NCI-H1930 (cell line): ENCODE measurements at regions not wholly inside any gene's neighbourhood (a gene's known extent, or its start where the extent isn't known, plus 50 kb on each side); places are given as distances from the start of the nearest gene placed in this dataset.

Experiments
- DNase-seq, 2 experiments: peaks; one replicate each; lab custom pipeline; 2025; lab: John Stamatoyannopoulos, UW

DNA sequence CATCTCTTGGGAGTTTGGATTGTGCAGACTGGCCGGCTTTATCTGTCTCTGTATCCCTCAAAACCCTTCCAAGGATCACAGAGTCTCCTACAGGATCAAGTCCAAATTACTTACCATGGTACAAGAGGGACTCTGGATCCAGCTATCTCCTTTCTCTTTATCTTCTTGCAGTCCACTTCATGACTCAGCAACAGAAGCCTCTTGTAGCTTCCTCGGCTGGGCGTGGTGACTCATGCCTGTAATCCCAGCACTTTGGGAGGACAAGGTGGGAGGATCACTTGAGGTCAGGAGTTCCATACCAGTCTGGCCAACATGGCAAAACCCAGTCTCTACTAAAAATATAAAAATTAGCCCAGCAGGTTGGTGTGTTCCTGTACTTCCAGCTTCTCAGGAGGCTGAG, 189.7 kb downstream of the BCAT1 start:
- DNase-seq = no peak

DNA sequence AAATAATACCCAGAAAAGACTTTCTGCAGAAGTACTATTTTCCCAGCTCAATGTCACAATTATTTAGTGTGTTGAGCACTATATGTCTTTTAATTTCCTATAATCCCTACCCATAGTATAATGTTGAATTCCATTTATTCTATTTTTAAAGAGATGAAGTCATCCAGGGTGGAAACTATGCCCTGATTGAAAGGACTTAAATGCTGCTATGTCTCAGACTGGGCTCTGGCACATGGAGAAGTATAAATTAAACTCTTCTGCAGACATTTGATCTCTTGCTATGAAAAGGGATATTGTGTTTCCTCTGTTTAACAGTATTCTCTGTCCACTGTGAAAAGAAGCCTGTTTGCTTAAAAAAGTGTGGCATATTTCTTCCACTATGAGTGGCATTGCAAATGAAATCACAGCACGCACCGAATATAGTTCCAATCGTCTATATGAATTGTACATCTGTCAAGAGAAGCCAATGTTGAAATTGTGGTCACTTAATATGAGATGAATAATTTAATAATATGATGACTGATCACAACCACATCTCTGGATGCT, 192.3 kb downstream of the BCAT1 start:
- DNase-seq = no peak

DNA sequence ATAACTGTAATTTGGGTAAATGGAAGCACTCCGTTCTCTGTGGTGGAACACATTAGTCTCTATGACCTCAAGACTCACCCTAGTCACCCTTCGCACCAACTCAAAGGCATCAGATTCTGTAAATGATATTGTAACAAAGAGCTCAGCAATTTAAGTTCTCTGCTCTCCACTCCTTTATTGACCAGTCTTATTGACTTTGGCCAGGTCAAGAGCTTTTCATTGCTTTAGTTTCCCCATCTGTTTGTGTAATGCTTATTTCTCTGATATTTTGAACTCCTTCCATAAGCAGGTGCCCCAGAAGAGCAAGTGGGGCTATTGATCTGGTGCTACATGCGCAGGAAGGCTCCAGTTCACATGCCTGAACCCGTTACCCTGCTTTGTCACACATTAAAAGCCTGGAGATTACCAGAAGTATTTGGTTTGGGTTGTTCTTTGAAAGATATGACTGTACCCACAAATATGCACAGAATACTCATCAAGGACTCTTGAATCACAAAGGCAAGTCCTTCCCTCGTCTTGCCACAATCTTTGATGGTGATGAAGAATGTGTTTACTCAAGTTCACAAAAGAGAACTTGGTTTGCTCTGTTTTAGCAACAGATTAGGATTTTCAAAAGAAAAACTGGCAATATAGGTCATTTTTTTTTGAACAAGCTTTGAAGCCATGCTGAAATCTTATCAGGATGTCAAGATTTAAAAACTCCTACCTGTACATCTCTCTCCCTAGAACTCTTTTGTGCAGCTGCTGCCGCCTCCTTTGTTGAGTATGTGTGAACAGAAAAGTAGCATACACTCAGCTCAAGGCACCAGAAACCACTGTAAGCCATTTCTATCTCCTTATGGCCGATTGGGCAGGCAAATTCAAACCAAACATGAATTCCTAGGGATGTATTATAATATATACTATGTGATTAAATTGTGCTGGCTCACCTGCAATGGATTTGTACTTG, 193.9 kb downstream of the BCAT1 start:
- no peak for DNase-seq

DNA sequence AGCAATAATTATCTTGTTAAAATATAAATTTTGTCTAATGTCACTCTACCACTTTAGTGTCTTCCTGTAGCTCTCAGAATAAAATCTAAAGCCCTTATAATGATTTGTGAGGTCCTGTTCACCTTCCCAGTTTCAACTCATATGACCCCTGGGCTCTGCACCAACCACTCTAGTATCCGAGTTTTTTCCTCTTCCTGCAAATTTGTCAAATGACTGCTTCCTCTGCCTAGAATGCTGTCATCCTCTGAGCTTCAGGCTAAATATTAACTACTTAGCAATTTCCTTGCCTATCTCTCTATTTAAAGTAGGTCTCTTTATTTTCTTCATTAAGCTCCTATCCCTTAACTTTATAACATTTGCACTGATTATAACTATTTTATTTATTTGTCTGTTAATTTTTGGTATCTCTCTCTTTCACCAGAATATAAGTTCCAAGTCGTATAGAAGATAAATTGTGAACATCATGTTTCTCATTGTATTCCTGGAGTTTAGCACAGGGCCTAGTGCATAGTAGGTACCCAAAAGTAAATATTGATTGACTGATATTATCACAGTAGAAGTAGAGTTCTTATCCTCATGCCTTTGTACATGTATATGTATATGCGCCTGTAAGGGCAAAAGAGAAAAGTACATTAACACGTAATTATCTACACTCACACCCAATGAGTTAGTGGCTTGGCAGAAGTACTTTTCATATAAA, 196.0 kb downstream of the BCAT1 start:
- no peak for DNase-seq

DNA sequence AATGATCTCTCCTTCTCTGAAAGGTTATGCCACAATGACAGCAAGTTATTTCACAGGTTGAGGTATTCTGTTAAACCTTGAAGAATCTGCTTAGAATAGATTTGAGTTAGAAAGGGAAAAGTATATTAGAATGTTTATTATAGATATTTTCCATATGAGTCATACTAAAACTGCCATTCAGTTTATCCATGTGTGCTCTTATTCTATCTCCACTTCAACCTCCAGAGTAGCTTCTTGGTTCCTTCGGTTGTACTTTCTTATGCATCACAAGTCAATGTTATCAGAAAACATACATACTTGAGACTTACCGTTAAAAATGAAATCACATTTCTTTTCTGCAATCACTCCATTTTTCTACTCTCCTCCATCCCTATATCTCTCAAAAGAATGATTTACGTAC, 197.7 kb downstream of the BCAT1 start:
- no peak for DNase-seq

DNA sequence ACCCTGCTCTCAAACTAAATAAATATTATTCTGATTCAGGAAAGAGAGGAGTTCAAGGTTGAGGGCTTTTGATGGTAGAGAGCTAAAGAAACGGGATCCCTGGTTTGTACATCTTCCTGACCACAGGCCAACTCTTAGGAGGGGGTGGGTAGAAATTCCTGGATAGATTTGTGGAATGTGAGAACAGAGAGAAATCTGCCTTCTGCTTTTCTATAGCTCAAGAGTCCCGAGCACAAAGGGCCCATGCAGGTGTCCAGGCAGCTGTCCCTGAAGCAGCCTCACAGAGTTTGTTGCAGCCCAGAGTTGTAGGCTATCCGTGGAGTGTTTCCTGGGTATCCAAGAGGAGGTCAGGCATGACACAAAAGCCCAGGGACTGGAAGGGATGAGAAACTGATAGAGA, 198.6 kb downstream of the BCAT1 start:
- DNase-seq = no peak

DNA sequence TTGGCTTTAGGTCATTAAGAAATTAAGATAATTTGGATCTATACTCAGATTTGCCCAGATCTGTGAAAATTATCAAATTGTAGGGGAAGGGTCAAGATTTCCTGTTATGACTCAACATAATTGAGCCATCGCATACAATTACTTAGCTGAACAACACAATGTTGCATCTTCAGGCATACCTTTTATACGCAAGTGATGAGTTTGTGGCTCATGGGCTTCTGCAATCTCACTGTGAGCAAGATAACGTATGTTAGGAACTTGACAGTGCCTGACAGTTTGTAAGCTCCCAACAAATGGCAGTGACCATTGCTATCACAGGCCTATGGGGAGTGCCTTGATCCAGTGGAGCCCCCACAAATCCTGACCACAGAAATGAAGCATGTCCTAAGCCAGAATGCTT, 199.7 kb downstream of the BCAT1 start:
- no peak for DNase-seq

DNA sequence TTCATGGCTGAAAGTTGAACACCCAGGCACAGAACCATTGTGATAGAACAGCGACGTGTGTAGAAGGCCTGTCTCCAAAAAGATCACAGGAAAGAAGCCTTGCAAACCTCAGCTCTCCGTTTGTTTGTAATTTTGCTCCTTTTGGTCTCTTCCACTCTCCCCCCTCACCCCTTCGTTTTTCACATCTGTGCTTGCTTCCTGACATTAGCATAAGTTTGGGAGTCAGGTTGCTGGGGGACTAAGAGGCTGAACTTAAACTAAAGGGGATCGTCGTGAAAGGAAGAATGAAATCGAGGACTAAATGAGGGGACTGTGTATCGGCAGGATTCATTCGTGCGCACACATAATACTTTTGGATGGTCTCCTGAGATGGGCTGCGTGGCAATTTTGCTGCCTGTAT, 200.6 kb downstream of the BCAT1 start:
- no peak for DNase-seq

DNA sequence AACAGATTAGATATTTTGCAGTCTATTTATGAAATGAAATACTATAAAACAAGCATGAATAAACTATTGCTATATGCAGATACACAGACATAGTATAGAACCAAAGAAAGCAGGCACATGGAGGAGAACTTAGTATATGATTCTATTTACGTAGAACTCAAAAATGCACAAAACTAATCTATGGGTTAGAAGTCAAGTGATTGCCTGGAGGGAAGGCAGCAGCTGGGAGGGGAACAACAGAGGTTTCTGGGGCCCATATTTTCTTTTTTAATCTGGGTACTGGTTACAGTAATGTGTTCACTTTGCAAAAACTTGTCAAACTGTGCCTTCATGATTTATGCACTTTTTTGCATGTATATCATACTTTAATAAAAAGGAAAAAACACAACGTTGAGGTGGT, 202.0 kb downstream of the BCAT1 start:
- DNase-seq = no peak

DNA sequence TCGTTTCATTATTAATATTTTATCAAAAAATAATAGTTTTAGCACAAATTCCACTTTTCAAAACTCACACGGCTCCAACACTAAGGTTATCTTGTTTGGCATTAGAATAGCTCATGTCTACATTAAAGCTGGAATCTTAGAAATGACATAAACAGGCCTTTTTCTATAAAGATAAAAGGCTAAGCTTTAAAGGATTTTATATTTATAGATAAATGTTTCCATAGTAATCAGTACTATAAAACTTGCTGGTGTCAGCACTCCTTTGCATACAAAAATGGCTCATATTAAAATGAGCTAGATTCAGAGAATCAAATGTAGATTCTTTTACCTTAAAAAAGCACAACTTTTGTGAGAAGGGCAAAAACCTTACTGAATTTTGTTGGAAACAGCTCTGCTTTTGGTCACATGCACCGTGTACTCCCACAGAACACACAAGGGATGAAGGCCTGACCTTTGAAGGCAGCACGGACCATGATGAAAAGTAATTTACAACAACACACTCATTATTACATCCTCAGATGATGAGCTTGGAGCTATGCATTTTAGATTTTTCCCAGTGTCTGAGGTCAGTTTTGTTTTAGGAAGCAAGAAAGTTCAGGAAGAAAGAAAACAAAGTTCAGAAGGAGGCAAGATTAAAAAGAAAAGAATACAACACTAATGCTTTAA, 202.8 kb downstream of the BCAT1 start:
- no peak for DNase-seq

DNA sequence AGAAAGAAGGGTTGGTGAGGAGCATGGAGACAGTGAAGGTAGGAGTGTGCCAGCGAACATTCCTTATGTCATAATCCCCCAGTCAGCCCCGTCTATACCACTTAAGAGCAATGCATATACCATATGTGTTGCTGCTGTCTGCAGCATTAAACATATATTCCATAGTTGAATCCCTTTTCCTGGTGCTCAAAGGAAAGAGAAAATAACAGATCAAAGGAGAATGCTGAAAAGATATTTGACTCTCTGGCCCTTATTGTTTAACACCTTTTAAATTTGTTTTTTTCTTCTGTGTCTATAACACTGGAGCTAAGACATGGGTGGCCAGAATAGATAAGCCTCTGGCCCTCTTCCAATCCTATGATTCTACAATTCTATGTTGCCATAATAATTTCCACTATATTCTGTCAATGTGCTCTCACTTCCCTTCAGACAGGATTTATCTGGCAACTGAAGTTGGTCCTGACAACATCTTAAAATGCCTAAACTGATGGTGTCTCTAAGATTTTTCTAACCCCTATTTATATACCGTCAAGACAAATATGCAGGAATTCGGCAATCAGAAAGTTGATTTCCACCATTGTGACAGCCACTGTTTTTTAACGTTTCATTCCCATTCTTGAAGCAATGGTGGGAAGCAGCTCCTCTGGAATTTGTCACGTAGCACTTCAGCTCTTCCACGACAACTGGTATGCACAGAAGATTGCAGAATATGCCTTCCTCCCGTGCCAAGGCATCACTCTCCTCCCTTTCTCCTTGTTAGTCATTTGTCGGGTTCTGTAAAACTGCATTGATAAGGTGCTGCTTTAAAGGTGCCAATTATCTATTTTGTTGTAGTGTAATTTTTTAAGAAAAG, 204.7 kb downstream of the BCAT1 start:
- DNase-seq = no peak

DNA sequence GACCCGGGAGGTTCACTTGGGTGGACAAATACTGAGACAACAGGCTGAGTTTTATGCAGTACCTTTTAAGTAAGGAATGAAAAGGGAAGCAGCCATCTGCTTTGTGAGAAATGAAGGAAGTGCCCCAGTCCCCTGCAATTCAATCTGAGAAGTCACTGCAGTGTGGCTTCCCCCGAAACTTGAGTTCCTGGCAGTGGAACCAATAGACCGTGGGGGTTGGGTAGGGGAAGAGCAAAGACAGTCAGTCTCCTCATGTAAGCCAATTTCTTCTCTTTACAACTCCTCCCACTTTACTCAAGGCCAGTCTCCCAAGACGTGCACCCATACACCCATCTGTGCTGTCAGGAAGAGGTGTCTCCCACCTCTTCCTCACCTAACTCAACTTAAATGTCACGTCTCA, 206.5 kb downstream of the BCAT1 start:
- no peak for DNase-seq

DNA sequence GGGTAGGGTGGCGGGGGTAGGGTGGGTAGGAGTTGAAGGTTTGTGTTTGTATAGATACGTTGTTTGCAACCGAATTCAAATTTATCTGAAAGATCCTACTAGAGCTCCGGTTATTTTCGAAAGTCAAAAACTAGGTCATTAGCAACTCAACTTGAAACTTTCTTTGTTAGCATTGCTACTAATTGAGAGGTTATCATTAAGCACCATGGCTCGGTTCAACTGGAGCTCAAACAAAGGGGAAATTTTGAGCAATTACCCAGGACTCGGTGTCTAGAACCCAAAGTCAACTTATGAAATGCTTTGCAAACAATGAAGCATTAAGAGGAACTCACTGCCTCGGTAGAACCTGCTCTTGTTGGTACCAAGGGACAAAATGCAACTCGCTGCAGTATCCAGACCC, 207.7 kb downstream of the BCAT1 start:
- DNase-seq = no peak

DNA sequence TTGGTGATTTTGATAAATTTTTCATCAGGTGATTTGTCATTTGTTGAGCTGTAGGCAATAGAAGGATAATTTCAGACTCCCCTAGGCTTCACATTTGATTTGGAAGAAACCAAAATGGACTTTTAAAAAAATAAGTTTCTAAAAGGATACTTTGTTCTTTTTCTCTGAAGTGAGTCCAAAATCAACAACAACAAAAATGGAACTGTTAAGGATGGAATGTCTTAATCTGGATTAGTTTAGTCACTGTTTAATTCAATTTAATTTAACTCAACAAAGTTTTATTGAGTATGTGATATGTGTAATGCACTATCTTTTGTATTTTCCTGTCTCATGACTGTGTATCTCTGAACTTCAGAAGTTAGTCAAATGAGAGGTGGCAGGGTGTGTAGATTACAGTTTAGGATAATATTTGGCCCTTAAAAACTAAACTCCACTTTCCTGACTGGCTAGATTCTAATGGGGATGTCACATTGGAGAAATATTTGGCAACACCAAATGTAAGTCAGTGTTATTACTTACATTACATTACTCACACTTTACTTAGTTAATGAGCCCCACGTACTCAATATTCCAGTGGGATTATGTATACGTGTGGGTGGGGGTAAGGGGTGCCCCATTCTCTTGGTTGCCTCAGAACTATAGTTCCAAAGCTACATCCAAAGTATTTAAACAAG, 209.7 kb downstream of the BCAT1 start:
- no peak for DNase-seq

DNA sequence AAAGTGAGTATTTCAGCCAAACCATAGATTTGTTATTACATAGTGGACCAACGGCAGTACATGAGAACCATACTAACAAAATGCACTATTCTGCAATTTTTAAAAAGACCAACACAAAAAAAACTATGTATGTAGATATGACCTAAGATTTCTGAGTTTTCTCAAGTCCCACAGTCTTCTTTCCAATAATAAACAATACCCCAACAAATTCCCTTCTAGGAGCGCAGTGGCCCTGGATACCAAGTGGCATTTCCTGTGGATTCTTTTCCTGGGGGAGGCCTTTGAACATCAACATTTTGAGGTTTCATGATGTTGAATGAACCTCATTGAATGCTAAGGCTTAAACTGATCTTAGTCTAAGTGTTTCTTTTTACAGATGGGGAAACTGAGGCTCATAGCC, 210.5 kb downstream of the BCAT1 start:
- no peak for DNase-seq

DNA sequence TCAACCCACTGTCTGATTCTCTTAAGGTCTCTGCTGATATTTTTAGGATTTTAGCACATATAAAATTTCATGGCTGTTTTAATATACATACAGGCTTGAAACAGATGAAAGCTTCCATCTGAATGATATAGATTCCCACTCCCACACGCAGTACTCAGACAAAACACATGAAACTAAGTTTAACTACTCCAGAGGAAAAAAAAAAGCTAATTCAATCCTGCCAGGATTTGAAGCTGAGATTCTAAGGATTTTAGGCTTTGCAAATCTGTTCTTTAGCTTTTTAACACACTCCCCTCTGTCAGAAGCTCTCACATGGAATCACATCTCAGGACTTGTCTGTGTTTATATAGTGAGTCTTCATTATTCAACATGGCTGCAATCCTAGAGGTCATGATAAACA, 217.3 kb downstream of the BCAT1 start:
- DNase-seq = no peak

DNA sequence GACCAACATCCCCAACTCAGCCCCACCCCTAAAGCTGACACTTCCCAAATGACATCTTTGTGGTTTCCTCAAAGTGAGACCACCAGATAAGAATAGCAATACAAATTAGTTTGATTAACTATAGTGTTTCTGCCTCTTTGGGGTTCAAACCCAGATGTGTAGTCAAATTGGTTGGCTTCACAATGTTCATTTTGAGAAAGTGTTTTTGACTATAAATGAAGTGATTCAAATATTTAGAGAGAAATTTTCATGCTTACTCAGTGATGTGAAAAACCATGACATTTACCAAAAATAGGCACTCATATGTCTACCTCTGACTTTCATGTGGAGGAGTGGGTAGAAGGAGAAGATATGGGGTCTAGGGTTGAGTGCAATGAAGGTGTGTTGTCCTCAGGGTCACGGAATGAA, 218.4 kb downstream of the BCAT1 start:
- no peak for DNase-seq

DNA sequence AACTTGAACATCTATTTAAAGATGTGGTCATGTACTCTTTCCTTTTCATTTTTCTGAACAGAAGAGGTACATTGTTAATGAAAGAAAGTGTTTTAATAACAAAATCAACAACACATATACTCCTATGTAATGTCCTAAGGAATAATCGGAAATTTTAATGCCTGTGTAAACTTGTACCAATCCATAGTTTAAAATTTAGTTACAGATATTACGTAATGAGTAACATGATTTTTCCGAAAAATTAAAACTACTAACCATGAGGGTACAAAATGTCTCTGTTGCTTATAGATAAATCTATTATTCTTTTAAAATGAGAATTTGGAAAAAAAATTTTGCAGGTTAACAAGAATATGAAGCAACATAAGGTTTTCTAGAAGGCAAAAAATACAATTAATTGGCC, 220.1 kb downstream of the BCAT1 start:
- DNase-seq = no peak

DNA sequence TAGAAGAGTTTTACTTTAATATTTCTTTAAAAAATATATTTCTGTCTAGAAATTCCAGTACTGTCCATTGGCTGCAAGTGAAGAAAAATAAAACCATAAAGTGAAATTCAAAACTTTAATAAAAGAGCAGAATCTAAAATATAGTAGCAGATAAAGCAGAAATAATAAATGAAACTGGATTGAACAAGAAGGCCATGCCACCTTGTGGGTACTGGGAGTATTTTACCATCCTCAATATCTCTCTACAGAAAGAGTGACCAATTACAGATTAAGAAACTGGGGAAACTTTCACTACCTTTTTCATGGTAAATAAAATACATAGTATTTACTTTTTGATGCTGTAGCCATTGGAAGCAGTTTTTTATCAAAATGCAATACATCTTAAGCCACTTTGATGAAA, 220.5 kb downstream of the BCAT1 start:
- DNase-seq = no peak

DNA sequence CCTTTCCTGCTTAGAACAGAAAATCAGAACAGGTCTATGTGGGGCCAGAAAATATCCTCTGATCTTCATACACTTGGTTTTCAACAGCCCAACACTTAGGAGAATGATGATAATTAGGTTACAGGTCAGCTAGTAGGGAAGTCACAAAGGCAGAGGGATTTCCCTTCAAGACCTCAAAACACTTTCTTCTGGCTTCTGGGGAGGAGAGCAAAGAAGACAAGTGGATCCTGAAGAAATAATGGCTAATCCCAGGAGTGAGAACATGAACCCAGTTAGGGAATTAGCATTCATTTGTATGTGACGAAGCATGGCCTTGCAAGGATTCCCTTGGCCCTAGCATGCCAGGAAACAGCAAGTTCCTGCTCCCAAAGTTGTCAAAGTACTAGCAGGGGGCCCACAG, 223.3 kb downstream of the BCAT1 start:
- DNase-seq = no peak

DNA sequence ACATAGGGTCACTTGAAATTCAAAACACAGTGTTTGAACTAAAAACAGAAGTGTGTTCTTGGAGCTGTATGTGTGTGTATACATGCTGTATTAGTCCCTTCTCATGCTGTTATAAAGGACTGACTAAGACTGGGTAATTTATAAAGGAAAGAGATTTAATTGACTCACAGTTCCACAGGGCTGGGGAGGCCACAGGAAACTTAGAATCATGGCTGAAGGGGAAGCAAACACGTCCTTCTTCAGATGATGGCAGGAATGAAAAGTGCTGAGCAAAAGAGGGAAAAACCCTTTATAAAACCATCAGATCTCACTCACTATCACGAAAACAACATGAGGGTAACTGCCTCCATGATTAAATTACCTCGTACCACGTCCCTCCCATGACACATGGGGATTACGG, 224.1 kb downstream of the BCAT1 start:
- DNase-seq = no peak
